CD4-positive, alpha-beta T cell (primary cell): ENCODE measurements at regions not wholly inside any gene's neighbourhood (a gene's known extent, or its start where the extent isn't known, plus 50 kb on each side); places are given as distances from the start of the nearest gene placed in this dataset.

Experiments
- ATAC-seq: fragments of 200-7000 bp; cut with Tn5 transposase; one replicate; pipeline ENCODE4 v1.10.0; 2022; ENCODE audit warnings: mild to moderate bottlenecking; ENCODE audit not compliant: poor library complexity
- CTCF ChIA-PET: fragments of 350-600 bp; sonication (Branson Sonifier 250); formaldehyde crosslinking; loops from one replicate; lab custom pipeline; 2021; ENCODE audit warnings: antibody characterized with exemption, inconsistent platforms; lab: Charles Lee
- POLR2A ChIA-PET: fragments of 350-600 bp; sonication (Branson Sonifier 250); formaldehyde crosslinking; loops from one replicate; lab custom pipeline; 2021; ENCODE audit warnings: antibody characterized with exemption, inconsistent platforms; lab: Charles Lee
- DNase-seq, 14 experiments: peaks; one replicate each; pipeline ENCODE4 v3.0.0-alpha.2; 2013 to 2020; ENCODE audit warnings: mixed read lengths in 2 of 14
- H3K27ac ChIP-seq, 2 donors: one replicate each; pipeline versions ENCODE4 v1.5.1 to v1.7.0; 2013; ENCODE audit warnings: low read length in 2 of 2, low read depth in 1 of 2, mild to moderate bottlenecking in 1 of 2
- H3K27me3 ChIP-seq, 2 experiments: 1 replicate in 1 of 2; 2 replicates in 1 of 2; pipeline versions ENCODE4 v1.6.1 to v1.7.0; 2013; ENCODE audit warnings: low read length in 2 of 2, control low read depth in 1 of 2, mild to moderate bottlenecking in 1 of 2, moderate library complexity in 1 of 2; ENCODE audit not compliant: insufficient read depth in 2 of 2, control insufficient read depth in 1 of 2
- H3K36me3 ChIP-seq: one replicate; pipeline ENCODE4 v1.6.1; 2013; ENCODE audit warnings: low read length, control low read depth; ENCODE audit not compliant: insufficient read depth
- H3K4me1 ChIP-seq: one replicate; pipeline ENCODE4 v1.6.1; 2013; ENCODE audit warnings: low read length, control low read depth; ENCODE audit not compliant: insufficient read depth
- H3K4me3 ChIP-seq: one replicate; pipeline ENCODE4 v1.5.1; 2013; ENCODE audit warnings: mild to moderate bottlenecking, low read length, moderate library complexity
- H3K9me3 ChIP-seq, 2 experiments: 1 replicate in 1 of 2; 2 replicates in 1 of 2; pipeline versions ENCODE4 v1.6.1 to v1.7.0; 2013; ENCODE audit warnings: low read length in 2 of 2, mild to moderate bottlenecking in 2 of 2, control low read depth in 1 of 2, moderate library complexity in 1 of 2; ENCODE audit not compliant: control insufficient read depth in 1 of 2, insufficient read depth in 1 of 2
- H3K27ac Mint-ChIP-seq: one replicate; pipeline ENCODE4 v1.8.0; 2020; ENCODE audit warnings: mixed read lengths
- H3K27me3 Mint-ChIP-seq: one replicate; pipeline ENCODE4 v1.8.0; 2021; ENCODE audit warnings: mixed read lengths
- H3K36me3 Mint-ChIP-seq: one replicate; pipeline ENCODE4 v1.8.0; 2021; ENCODE audit warnings: low read depth, mixed read lengths
- H3K4me1 Mint-ChIP-seq: one replicate; pipeline ENCODE4 v1.8.0; 2021; ENCODE audit warnings: low read depth, mixed read lengths
- H3K4me3 Mint-ChIP-seq: one replicate; pipeline ENCODE4 v1.8.0; 2020; ENCODE audit warnings: mild to moderate bottlenecking, mixed read lengths
- H3K9me3 Mint-ChIP-seq: one replicate; pipeline ENCODE4 v1.8.0; 2020; ENCODE audit warnings: mixed read lengths
- intact Hi-C, 2 experiments: fragments of 100-400 bp; cut with DNase I in 1 of 2; cut with micrococcal nuclease in 1 of 2; formaldehyde crosslinking; loops; one replicate each; pipeline versions ENCODE4 v1.15.1 to v1.9.0; 2023 to 2025; cut with DNase I, micrococcal nuclease
- TF ChIP-seq, protein P1 (sequence below): fragments of 200-600 bp; IDR thresholded peaks from one replicate; pipeline ENCODE4 v1.8.0; 2022; ENCODE audit warnings: antibody characterized with exemption, mild to moderate bottlenecking

DNA sequence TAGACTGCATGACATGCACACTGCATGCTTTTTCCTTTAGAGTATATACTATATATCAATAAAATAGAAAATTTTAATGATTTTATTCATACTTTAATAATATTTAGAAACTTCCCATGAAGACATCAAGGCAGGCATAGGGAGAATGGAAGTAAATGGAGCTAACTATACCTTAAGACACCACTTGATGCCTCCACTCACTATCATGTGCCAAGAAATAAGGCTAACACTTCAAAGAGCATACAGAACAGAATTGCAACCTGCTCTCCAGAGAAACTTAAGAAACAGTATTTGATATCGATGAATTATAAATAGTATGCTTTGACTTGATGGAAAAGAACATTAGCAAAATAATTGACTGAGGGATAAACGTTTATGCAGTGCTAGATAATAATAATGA, 192.6 kb upstream of the MBNL1 start:
- Histone ChIP-seq H3K9me3 (peaks cover 0 to 4% of the 10 kb centered on the region in 2 experiments), H3K27me3 (no peaks in the 10 kb centered on the region), H3K4me3 (no peak overlapping the region), H3K36me3 (no peaks in the 10 kb centered on the region), H3K4me1 (no peaks in the 10 kb centered on the region), H3K27ac (no peak overlapping the region)
- peak; percentile 46 for ATAC-seq
- ChIA-PET CTCF (interaction anchor here (1.2 kb wide), 1 partner anchor 227 kb away, joined by 4 read pairs; no protein-coding TSS in a partner anchor), POLR2A (interaction anchor here (0.6 to 0.9 kb wide), 2 partner anchors 111 to 118 kb away, joined by 3 to 5 read pairs; no protein-coding TSS in a partner anchor)
- H3K9me3 Mint-ChIP-seq: peaks cover 9% of the 10 kb centered on the region
- peak in 3 of 14 experiments; percentile 9 to 11 (median 11) for DNase-seq
- H3K27me3 Mint-ChIP-seq: no peaks in the 10 kb centered on the region
- intact Hi-C loops: loop anchor here in 1 of 2 experiments (5.0 to 10.0 kb wide), 2 partner anchors 101 to 229 kb away; no protein-coding TSS in a partner anchor
- no peaks in the 10 kb centered on the region for H3K36me3 Mint-ChIP-seq
- H3K4me3 Mint-ChIP-seq: no peak overlapping the region
- TF ChIP-seq, protein P1, sequence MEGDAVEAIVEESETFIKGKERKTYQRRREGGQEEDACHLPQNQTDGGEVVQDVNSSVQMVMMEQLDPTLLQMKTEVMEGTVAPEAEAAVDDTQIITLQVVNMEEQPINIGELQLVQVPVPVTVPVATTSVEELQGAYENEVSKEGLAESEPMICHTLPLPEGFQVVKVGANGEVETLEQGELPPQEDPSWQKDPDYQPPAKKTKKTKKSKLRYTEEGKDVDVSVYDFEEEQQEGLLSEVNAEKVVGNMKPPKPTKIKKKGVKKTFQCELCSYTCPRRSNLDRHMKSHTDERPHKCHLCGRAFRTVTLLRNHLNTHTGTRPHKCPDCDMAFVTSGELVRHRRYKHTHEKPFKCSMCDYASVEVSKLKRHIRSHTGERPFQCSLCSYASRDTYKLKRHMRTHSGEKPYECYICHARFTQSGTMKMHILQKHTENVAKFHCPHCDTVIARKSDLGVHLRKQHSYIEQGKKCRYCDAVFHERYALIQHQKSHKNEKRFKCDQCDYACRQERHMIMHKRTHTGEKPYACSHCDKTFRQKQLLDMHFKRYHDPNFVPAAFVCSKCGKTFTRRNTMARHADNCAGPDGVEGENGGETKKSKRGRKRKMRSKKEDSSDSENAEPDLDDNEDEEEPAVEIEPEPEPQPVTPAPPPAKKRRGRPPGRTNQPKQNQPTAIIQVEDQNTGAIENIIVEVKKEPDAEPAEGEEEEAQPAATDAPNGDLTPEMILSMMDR: no peak
- H3K27ac Mint-ChIP-seq: no peak overlapping the region
- H3K4me1 Mint-ChIP-seq: peaks cover 5% of the 10 kb centered on the region

DNA sequence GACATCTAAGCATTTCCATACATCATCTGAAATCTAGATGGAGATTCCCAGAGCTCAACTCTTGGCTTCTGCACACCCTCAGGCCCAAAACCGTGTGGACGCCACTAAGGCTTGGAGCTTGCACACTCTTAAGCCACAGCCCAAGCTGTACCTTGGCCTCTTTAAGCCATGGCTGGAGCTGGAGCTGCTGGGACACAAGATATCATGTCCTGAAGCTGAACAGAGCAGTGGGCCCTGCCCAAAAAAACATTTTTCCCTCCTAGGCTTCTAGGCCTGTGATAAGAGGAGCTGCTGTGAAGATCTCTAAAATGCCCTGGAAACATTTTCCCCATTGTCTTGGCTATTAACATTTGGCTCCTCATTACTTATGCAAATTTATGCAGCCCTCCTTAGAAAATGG, 188.7 kb upstream of the MBNL1 start:
- H3K9me3 ChIP-seq: peaks cover 0 to 4% of the 10 kb centered on the region in 2 experiments
- H3K9me3 Mint-ChIP-seq: peaks cover 11% of the 10 kb centered on the region
- no peak overlapping the region for H3K4me3 Mint-ChIP-seq
- H3K27me3 ChIP-seq: no peaks in the 10 kb centered on the region
- no peak overlapping the region for H3K27ac ChIP-seq
- no peaks in the 10 kb centered on the region for H3K36me3 ChIP-seq
- CTCF ChIA-PET: no interaction called here
- H3K4me1 ChIP-seq: no peaks in the 10 kb centered on the region
- H3K4me3 ChIP-seq: no peak overlapping the region
- POLR2A ChIA-PET: no interaction called here
- ATAC-seq (no peak), DNase-seq (no peak)
- no peaks in the 10 kb centered on the region for H3K36me3 Mint-ChIP-seq
- no peak overlapping the region for H3K27ac Mint-ChIP-seq
- TF ChIP-seq, protein P1: no peak
- no peaks in the 10 kb centered on the region for H3K27me3 Mint-ChIP-seq
- peaks cover 5% of the 10 kb centered on the region for H3K4me1 Mint-ChIP-seq
- intact Hi-C loops: loop anchor here in 1 of 2 experiments (5.0 to 10.0 kb wide), 2 partner anchors 97 to 225 kb away; no protein-coding TSS in a partner anchor

DNA sequence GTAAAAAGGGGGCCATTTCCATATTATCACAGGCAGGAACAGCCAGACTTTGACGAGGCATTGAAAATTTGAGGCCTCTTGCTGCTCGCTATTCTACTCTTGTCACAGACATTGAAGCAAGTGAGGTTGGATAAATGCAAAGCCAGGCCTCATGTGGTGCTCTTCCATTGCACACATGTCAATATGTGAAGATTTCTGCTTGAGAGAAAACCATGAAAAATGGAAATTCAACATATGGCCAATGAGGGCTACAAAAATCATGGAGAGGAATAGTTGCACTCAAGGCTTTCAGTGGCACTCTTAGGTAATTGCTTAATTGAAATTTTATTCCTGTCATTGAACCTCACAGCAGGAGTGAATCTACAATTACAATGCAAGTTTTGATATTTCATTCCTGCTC, 185.6 kb upstream of the MBNL1 start:
- Mint-ChIP-seq H3K36me3 (no peaks in the 10 kb centered on the region), H3K27me3 (no peaks in the 10 kb centered on the region)
- CTCF ChIA-PET: no interaction called here

More for the DNA sequence above, 185.6 kb upstream of the MBNL1 start:
- no peak for DNase-seq
- peaks cover 0 to 4% of the 10 kb centered on the region in 2 experiments for H3K9me3 ChIP-seq
- Mint-ChIP-seq H3K4me3 (no peak overlapping the region), H3K27ac (no peak overlapping the region), H3K9me3 (peaks cover 11% of the 10 kb centered on the region), H3K4me1 (no peaks in the 10 kb centered on the region)
- TF ChIP-seq, protein P1: no peak
- no peaks in the 10 kb centered on the region for H3K36me3 ChIP-seq
- ATAC-seq: no peak
- no peak overlapping the region for H3K27ac ChIP-seq
- H3K4me3 ChIP-seq: no peak overlapping the region
- POLR2A ChIA-PET: no interaction called here
- H3K4me1 ChIP-seq: no peaks in the 10 kb centered on the region
- H3K27me3 ChIP-seq: no peaks in the 10 kb centered on the region
- intact Hi-C loops: no loop called here
